Adrenal gland (tissue), 9 donors: ENCODE measurements at regions not wholly inside any gene's neighbourhood (a gene's known extent, or its start where the extent isn't known, plus 50 kb on each side); places are given as distances from the start of the nearest gene placed in this dataset.

Experiments used
- DNase-seq, 7 donors: peaks; one replicate each; pipeline ENCODE4 v3.0.0-alpha.2; 2019 to 2020
- H3K27ac ChIP-seq, 5 donors: fragments of 200-600 bp; sonication (generic) in 4 of 5; 1 replicate in 3 of 5; 2 replicates in 2 of 5; pipeline versions ENCODE4 v1.5.1 to v1.8.0; 2016 to 2020; ENCODE audit warnings: mild to moderate bottlenecking in 1 of 5
- H3K27me3 ChIP-seq: fragments of 200-600 bp; 2 replicates; pipeline ENCODE4 v1.8.0; 2021
- H3K36me3 ChIP-seq, 2 donors: fragments of 200-600 bp; replicated peaks in 1 of 2; 1 replicate in 1 of 2; 2 replicates in 1 of 2; pipeline versions ENCODE4 v1.5.1 to v1.8.0; 2018 to 2022
- H3K4me1 ChIP-seq, 2 donors: fragments of 200-600 bp; replicated peaks in 1 of 2; 1 replicate in 1 of 2; 2 replicates in 1 of 2; pipeline versions ENCODE4 v1.5.1 to v1.8.0; 2018 to 2021
- H3K4me3 ChIP-seq, 4 donors: fragments of 200-600 bp; sonication (generic) in 3 of 4; one replicate each; pipeline ENCODE4 v1.5.1; 2016 to 2018
- H3K9me3 ChIP-seq, 3 donors: fragments of 200-600 bp; sonication (generic) in 1 of 3; replicated peaks in 1 of 3; 1 replicate in 2 of 3; 2 replicates in 1 of 3; pipeline versions ENCODE4 v1.5.1 to v1.8.0; 2016 to 2021
- POLR2A ChIP-seq, 2 donors: fragments of 450-650 bp; IDR thresholded peaks; one replicate each; pipeline ENCODE4 v1.6.1; 2017; ENCODE audit warnings: antibody characterized with exemption in 2 of 2, mild to moderate bottlenecking in 2 of 2, moderate library complexity in 1 of 2
- WGBS, 4 donors: extraction: QIAGEN DNeasy Blood & Tissue Kit in 2 of 4; methylation state at CpG; one replicate each; pipeline versions ENCODE4 v1.1.5 to v1.1.7; 2013 to 2017; 5-methylcytosine and 5-hydroxymethylcytosine counted together
- intact Hi-C, 2 donors: fragments of 100-400 bp; cut with DNase I; formaldehyde crosslinking; loops; one replicate each; pipeline versions ENCODE4 v1.14.1 to v1.15.0; 2022 to 2023
- TF ChIP-seq, protein P1 (sequence below), 6 experiments: fragments of 450-650 bp in 4 of 6; fragments of 200-600 bp in 2 of 6; sonication (generic) in 1 of 6; IDR thresholded peaks; 1 replicate in 5 of 6; 2 replicates in 1 of 6; pipeline versions ENCODE4 v1.5.1 to v1.8.0; 2016 to 2021; ENCODE audit warnings: antibody characterized with exemption in 6 of 6, mild to moderate bottlenecking in 2 of 6, moderate library complexity in 1 of 6
- donor health status: healthy with polysubstance abuse.
- donor health status: Bipolar disorder and iron deficiency.
- donor health status: DM: yes; HTN: yes; CAD: no.
- donor health status: DM: no; HTN: no; CAD: no.
- donor health status: DM: no; HTN: no; CAD: no.

DNA sequence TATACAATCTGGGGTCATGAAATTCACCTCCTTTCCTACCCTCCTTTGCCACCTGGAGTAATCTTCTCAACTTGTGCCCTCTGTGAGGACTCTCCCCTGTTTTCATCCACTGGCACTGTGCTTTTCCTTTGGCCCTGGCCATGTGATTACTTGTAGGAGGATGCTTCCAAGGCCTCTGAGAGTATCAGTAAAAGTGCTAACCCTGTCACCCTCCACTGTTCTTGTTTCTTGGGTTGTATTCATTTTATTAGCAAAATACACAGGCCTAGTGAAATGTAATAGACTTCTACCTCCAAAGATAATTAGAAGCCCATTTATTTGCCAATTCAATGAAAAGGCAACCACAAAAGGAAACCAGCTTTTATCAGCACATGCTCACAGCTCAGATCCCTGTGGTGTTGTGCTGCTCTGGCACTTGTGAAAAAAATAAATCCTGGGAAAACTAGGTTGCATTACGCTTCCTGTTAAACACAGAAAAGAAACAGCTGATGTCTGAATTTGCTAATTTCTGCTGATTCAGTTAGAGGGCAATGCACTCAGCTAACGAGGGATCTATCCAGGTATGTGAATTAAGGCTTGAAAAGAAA, 357.5 kb upstream of the ETAA1 start:
- intact Hi-C loops, result no loop called here
- no peaks in the 10 kb centered on the region for H3K36me3 ChIP-seq
- peaks cover 6 to 31% of the 10 kb centered on the region in 2 donors for H3K4me1 ChIP-seq
- no peak overlapping the region for H3K4me3 ChIP-seq
- H3K9me3 ChIP-seq, result no peaks in the 10 kb centered on the region
- TF ChIP-seq POLR2A (IDR thresholded peaks at IDR 0.05), result no peak
- TF ChIP-seq, protein P1, sequence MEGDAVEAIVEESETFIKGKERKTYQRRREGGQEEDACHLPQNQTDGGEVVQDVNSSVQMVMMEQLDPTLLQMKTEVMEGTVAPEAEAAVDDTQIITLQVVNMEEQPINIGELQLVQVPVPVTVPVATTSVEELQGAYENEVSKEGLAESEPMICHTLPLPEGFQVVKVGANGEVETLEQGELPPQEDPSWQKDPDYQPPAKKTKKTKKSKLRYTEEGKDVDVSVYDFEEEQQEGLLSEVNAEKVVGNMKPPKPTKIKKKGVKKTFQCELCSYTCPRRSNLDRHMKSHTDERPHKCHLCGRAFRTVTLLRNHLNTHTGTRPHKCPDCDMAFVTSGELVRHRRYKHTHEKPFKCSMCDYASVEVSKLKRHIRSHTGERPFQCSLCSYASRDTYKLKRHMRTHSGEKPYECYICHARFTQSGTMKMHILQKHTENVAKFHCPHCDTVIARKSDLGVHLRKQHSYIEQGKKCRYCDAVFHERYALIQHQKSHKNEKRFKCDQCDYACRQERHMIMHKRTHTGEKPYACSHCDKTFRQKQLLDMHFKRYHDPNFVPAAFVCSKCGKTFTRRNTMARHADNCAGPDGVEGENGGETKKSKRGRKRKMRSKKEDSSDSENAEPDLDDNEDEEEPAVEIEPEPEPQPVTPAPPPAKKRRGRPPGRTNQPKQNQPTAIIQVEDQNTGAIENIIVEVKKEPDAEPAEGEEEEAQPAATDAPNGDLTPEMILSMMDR (IDR thresholded peaks at IDR 0.05), result no peak
- no peak for DNase-seq
- WGBS, 4 donors, result 20 to 39% (median 27%) methylated on average over 2 of the region's 2 CpGs
- peak overlapping the region in 2 of 5 donors; percentile 18 to 59 for H3K27ac ChIP-seq
- H3K27me3 ChIP-seq, result no peaks in the 10 kb centered on the region

DNA sequence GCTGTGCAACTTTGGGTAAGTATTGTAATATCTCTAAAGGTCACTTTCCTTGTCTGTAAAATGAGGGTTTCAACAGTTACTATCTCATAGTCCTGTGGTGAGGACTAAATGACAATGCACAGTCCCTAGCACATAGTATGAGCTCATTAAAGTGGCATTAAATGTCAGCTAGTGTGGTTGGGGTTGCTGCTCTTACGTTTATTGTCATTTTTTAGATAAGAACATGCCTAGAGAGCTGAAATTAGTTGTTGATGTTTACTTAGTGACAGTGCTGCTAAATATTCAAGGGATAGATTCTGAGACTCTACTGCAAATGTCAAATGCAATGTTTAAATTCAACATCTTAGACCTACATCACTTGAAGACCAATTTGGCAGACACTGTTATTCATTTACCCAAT, 356.1 kb upstream of the ETAA1 start:
- Histone ChIP-seq H3K4me3 (no peak overlapping the region), H3K4me1 (peaks cover 6 to 23% of the 10 kb centered on the region in 2 donors), H3K9me3 (no peaks in the 10 kb centered on the region), H3K27me3 (no peaks in the 10 kb centered on the region), H3K27ac (peak overlapping the region in 2 of 5 donors; percentile 4 to 27), H3K36me3 (no peaks in the 10 kb centered on the region)
- WGBS, 4 donors, result 37 to 50% (median 45%) methylated on average over 1 of the region's 1 CpG
- intact Hi-C loops, result no loop called here
- no peak for TF ChIP-seq POLR2A (IDR thresholded peaks at IDR 0.05)
- TF ChIP-seq, protein P1 (IDR thresholded peaks at IDR 0.05), result no peak
- DNase-seq, result no peak

DNA sequence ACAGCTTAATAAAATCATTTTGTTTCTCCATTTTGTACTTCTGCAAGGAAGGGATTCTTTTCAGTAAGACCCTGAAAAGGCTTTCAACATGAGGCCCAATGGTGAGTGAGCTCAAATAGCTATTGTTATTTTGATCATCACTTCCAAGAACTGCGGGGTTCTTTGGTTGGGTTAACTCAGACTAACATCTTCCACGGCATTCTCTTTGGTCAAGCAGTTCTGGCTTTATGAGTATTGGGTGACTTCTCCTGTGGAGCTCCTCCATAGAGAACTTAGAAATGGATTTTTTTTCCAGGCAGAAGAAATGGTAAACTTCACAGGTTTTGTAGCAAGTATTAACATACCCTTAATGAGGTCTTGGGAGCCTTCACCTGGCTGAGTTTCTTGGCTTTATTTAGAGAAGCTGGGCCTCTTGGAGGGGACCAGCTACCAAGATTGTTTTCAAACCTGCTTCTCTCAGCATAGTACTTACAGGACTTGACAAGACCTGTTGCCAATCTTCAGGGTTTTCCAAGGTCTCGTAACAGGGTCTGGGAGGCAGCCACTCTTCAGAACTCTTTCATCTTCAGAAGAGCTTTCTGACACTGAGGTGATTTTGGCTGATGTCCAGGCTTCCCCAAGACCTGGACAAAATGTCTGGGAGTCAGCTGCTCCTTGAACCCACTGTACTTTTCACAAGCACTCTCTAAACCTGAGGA, 353.2 kb upstream of the ETAA1 start:
- no peaks in the 10 kb centered on the region for H3K27me3 ChIP-seq
- no peak overlapping the region for H3K27ac ChIP-seq
- TF ChIP-seq, protein P1 (IDR thresholded peaks at IDR 0.05), result no peak
- no peak for TF ChIP-seq POLR2A (IDR thresholded peaks at IDR 0.05)
- no peaks in the 10 kb centered on the region for H3K9me3 ChIP-seq
- no peaks in the 10 kb centered on the region for H3K36me3 ChIP-seq
- no peak overlapping the region for H3K4me3 ChIP-seq
- intact Hi-C loops, result no loop called here
- peaks cover 6 to 22% of the 10 kb centered on the region in 2 donors for H3K4me1 ChIP-seq
- WGBS, 4 donors, result 87 to 95% (median 90%) methylated on average over 3 of the region's 3 CpGs
- no peak for DNase-seq

DNA sequence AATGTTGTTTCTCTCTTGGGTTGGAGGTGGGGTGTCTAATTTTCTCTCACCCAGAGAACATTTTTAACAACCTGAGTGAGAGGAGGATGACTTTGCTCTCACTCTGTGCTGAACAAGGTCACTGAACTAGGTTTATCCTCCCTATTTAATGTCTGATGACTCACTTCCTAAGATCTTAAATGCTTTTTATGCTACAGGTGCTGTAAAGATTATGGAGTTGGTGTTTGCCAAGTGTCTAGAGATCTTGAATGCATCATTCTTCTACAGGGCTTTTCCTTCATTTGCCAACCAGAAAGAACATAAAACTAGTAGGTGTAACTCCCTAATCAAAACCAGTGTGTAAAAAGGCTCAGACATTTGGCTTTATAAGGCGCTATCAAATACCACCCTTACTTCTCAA, 350.5 kb upstream of the ETAA1 start:
- WGBS, 4 donors, result 94 to 100% (median 97%) methylated on average over 1 of the region's 1 CpG
- H3K27ac ChIP-seq, result no peak overlapping the region
- no peak overlapping the region for H3K4me3 ChIP-seq
- no peaks in the 10 kb centered on the region for H3K36me3 ChIP-seq
- TF ChIP-seq POLR2A (IDR thresholded peaks at IDR 0.05), result no peak
- TF ChIP-seq, protein P1 (IDR thresholded peaks at IDR 0.05), result no peak
- H3K9me3 ChIP-seq, result no peaks in the 10 kb centered on the region
- H3K4me1 ChIP-seq, result no peaks in the 10 kb centered on the region
- DNase-seq, result no peak
- H3K27me3 ChIP-seq, result no peaks in the 10 kb centered on the region
- intact Hi-C loops, result no loop called here
